ENCODE measurements at regions not wholly inside any gene's neighbourhood (a gene's known extent, or its start where the extent isn't known, plus 50 kb on each side); places are given as distances from the start of the nearest gene placed in this dataset.

DNA sequence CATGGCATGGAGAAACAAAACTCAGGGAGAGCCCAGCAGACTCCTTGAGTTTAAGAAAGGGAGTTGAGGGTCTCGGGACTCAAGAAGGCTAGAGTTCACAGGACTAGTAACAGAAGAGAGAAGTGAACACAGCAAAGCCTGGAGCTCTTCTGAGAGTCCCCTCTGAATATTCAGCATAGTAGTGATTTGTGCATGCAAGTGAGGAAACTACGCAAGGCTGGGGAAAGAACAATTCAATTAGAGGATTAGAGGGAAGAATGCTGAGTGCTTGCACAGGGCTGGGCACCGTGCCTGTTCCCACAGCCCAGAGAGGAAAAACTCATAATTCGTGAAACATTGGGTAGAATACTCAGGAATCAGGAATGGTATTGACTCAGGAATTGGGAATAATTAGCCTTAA, 540.0 kb upstream of the SALL1 start:
- WGBS, 2 donors, result 62 to 78% methylated on average over 4 of the region's 4 CpGs
- Histone ChIP-seq H3K4me1 (no peaks in the 10 kb centered on the region), H3K27ac (no peak overlapping the region), H3K4me3 (no peak overlapping the region), H3K36me3 (replicated peaks in 1 of 2; ENCODE audit: insufficient read depth in 1 of 2, low read depth in 2 of 2) (no peaks in the 10 kb centered on the region), H3K9me3 (peaks cover 0 to 7% (median 0%) of the 10 kb centered on the region in 3 donors), H3K27me3 (no peaks in the 10 kb centered on the region)
- ATAC-seq, result no peak
- intact Hi-C loops (cut with DNase I), result no loop called here
- no peak for DNase-seq
- TF ChIP-seq POLR2A (IDR thresholded peaks at IDR 0.05), result no peak
- TF ChIP-seq, protein P1, sequence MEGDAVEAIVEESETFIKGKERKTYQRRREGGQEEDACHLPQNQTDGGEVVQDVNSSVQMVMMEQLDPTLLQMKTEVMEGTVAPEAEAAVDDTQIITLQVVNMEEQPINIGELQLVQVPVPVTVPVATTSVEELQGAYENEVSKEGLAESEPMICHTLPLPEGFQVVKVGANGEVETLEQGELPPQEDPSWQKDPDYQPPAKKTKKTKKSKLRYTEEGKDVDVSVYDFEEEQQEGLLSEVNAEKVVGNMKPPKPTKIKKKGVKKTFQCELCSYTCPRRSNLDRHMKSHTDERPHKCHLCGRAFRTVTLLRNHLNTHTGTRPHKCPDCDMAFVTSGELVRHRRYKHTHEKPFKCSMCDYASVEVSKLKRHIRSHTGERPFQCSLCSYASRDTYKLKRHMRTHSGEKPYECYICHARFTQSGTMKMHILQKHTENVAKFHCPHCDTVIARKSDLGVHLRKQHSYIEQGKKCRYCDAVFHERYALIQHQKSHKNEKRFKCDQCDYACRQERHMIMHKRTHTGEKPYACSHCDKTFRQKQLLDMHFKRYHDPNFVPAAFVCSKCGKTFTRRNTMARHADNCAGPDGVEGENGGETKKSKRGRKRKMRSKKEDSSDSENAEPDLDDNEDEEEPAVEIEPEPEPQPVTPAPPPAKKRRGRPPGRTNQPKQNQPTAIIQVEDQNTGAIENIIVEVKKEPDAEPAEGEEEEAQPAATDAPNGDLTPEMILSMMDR (IDR thresholded peaks at IDR 0.05), result no peak

DNA sequence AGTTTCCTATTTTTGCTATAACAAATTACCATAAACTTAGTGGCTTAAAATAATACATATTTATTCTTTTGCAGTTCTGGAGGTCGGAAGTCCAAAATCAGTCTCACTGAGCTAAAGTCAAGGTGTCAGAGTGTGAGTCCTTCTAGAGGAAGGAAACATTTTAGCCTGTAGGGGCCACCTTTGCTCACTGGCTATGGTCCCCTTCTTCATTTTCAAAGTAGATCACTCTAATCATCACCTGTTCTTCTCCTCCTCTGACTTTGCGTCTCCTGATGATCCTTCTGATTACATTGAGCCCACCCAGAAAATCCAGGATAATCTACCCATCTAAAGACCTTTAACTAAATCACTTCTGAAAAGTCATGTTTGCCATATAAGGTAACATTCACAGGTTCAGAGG, 534.4 kb upstream of the SALL1 start:
- WGBS, 2 donors, result 68 to 72% methylated on average over 2 of the region's 2 CpGs
- no peak overlapping the region for H3K27ac ChIP-seq
- H3K36me3 ChIP-seq (replicated peaks in 1 of 2; ENCODE audit: insufficient read depth in 1 of 2, low read depth in 2 of 2), result no peaks in the 10 kb centered on the region
- TF ChIP-seq, protein P1 (IDR thresholded peaks at IDR 0.05), result no peak
- intact Hi-C loops (cut with DNase I), result no loop called here
- H3K9me3 ChIP-seq, result no peaks in the 10 kb centered on the region
- DNase-seq, result no peak
- H3K4me1 ChIP-seq, result no peaks in the 10 kb centered on the region
- H3K4me3 ChIP-seq, result no peak overlapping the region
- H3K27me3 ChIP-seq, result no peaks in the 10 kb centered on the region
- ATAC-seq, result no peak

DNA sequence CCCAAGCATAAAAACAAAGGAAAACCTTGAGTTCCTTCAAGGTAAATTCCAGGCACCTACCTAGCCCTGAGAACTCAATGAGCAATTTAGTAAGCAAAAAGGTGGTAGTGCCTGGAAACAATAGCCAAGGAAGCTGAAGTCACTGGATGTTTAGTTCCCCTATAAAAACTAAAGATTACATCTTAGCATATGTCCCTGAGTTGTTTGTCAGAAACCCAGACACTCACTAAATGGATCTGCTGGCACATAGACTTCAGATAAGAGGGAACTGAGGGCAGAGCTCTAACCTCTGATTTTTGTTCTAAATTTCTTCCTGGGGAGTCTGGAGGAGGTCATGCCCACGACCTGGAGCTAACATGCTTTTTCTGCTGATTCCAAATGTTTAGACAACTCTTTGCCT, 532.8 kb upstream of the SALL1 start:
- intact Hi-C loops (cut with DNase I), result no loop called here
- WGBS, 2 donors, result 8 to 11% methylated on average over 1 of the region's 1 CpG
- Histone ChIP-seq H3K9me3 (no peaks in the 10 kb centered on the region), H3K36me3 (replicated peaks in 1 of 2; ENCODE audit: insufficient read depth in 1 of 2, low read depth in 2 of 2) (no peaks in the 10 kb centered on the region), H3K4me3 (no peak overlapping the region), H3K27ac (no peak overlapping the region), H3K27me3 (no peaks in the 10 kb centered on the region), H3K4me1 (no peaks in the 10 kb centered on the region)
- DNase-seq, result no peak
- TF ChIP-seq, protein P1 (IDR thresholded peaks at IDR 0.05), result no peak
- no peak for TF ChIP-seq POLR2A (IDR thresholded peaks at IDR 0.05)
- no peak for ATAC-seq

DNA sequence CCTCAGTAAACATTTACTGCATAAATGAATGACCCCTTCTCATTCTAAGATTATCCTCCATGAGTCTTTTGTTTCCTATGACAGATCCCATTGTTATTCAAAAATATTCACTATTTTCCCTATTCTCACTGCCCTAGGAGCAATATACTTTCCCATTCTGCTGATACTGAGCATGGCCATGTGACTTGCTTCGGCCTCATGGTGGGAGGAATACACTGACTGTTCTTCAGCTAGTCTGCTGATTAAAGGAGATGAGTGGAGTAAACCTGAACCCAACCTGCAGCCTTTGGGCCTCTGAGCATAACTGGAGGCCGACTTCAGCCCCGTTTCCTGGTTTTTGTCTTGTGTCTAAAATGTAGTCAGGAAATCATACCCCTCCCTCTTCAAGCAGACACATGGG, 531.8 kb upstream of the SALL1 start:
- intact Hi-C loops (cut with DNase I), result no loop called here
- ATAC-seq, result no peak
- no peak overlapping the region for H3K4me3 ChIP-seq
- TF ChIP-seq POLR2A (IDR thresholded peaks at IDR 0.05), result no peak
- TF ChIP-seq, protein P1 (IDR thresholded peaks at IDR 0.05), result no peak
- no peaks in the 10 kb centered on the region for H3K4me1 ChIP-seq
- no peak for DNase-seq
- WGBS, 2 donors, result 63% methylated on average over 3 of the region's 3 CpGs
- H3K27me3 ChIP-seq, result no peaks in the 10 kb centered on the region
- H3K9me3 ChIP-seq, result no peaks in the 10 kb centered on the region
- no peak overlapping the region for H3K27ac ChIP-seq
- no peaks in the 10 kb centered on the region for H3K36me3 ChIP-seq (replicated peaks in 1 of 2; ENCODE audit: insufficient read depth in 1 of 2, low read depth in 2 of 2)

DNA sequence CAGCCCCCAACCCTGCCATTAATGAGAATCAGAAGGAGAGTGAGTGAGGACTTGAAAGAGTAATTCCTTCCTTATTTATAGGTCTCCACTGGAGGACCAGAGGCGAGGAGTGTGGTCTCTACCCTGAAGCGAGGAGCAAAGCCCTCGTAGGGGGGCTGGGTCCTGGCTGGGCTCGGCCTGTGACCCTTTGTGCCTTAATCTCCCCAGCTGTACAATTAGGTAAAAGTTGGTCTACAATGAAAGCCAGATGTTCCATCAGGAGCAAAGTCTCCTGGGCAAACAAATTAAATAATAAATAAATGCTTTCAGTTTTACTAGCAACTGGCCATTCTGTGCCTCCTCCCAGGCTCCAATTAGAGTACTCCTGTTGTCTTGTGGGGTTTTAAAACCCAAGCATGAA, 523.5 kb upstream of the SALL1 start:
- DNase-seq (no peak), ATAC-seq (no peak)
- Histone ChIP-seq H3K27ac (no peak overlapping the region), H3K4me3 (no peak overlapping the region), H3K4me1 (no peaks in the 10 kb centered on the region), H3K36me3 (replicated peaks in 1 of 2; ENCODE audit: insufficient read depth in 1 of 2, low read depth in 2 of 2) (no peaks in the 10 kb centered on the region), H3K9me3 (no peaks in the 10 kb centered on the region), H3K27me3 (no peaks in the 10 kb centered on the region)
- 74 to 93% methylated on average over 4 of the region's 4 CpGs for WGBS, 2 donors
- intact Hi-C loops (cut with DNase I), result no loop called here
- no peak for TF ChIP-seq POLR2A (IDR thresholded peaks at IDR 0.05)
- TF ChIP-seq, protein P1 (IDR thresholded peaks at IDR 0.05), result no peak
